ENCODE measurements at regions not wholly inside any gene's neighbourhood (a gene's known extent, or its start where the extent isn't known, plus 50 kb on each side); places are given as distances from the start of the nearest gene placed in this dataset.

- in situ Hi-C loops (cut with HindIII; ENCODE audit: extremely low pct_ligation_motif_present, low pct_unique_long_range_greater_than_20kb) = no loop called here
- Histone ChIP-seq H3K4me3 (replicated peaks in 1 of 3; ENCODE audit: insufficient read depth in 1 of 3, low read depth in 2 of 3, low read length in 3 of 3) (no peak overlapping the region), H3K36me3 (replicated peaks in 1 of 2; ENCODE audit: control insufficient read depth in 1 of 2, insufficient read depth in 2 of 2, low read length in 2 of 2) (no peaks in the 10 kb centered on the region), H3K9me3 (ENCODE audit: low read length) (no peaks in the 10 kb centered on the region), H2AFZ (ENCODE audit: low read length) (no peak overlapping the region), H3K79me2 (ENCODE audit: insufficient read depth, low read length) (no peaks in the 10 kb centered on the region), H3K9ac (ENCODE audit: insufficient read depth, low read depth, low read length) (no peak overlapping the region), H3K27me3 (ENCODE audit: control insufficient read depth in 1 of 2, insufficient read depth in 2 of 2, low read length in 2 of 2) (0 out of 5 replicates have a peak, but pooled peaks cover 0 to 2% of the 10 kb centered on the region in 2 experiments), H3K4me1 (ENCODE audit: insufficient read depth, low read length) (peaks cover 10% of the 10 kb centered on the region), H3K27ac (ENCODE audit: extremely low read length, insufficient read depth, low read length) (no peak overlapping the region), H4K20me1 (ENCODE audit: insufficient read depth, low read length) (no peaks in the 10 kb centered on the region), H3K4me2 (ENCODE audit: low read depth, low read length) (no peak overlapping the region)
- 60% methylated on average over 2 of the region's 2 CpGs for WGBS (ENCODE audit: low lambda C conversion rate)
- FAIRE-seq = no peak
- DNase-seq (ENCODE audit: low spot score) = no peak
- ChIA-PET CTCF (ENCODE audit: low intra/inter-chr PET ratio, low total read pairs) (no interaction called here), POLR2A (no interaction called here)
- BruUV-seq (replicated peaks) = no TSS peak
- ATAC-seq = no peak; the same call in 2 of the 3 replicates
- TF ChIP-seq ZBTB4 (CRISPR knock-in tag; IDR thresholded peaks at IDR 0.05; ENCODE audit: borderline replicate concordance) = no peak
- 0 out of 2 replicates have a peak, but pooled peaks have one; percentile 27 for TF ChIP-seq ZNF317 (CRISPR knock-in tag; IDR thresholded peaks at IDR 0.05)
- TF ChIP-seq ZBTB25 (CRISPR knock-in tag; IDR thresholded peaks at IDR 0.05) = no peak
- no peak for TF ChIP-seq CREBL2 (CRISPR knock-in tag; IDR thresholded peaks at IDR 0.05; ENCODE audit: borderline replicate concordance)
- TF ChIP-seq CEBPB (IDR thresholded peaks at IDR 0.05; ENCODE audit: borderline replicate concordance, low read depth, low read length) = 0 out of 2 replicates have a peak, but pooled peaks have one; percentile 14
- TF ChIP-seq ETV5 (CRISPR knock-in tag; IDR thresholded peaks at IDR 0.05; ENCODE audit: borderline replicate concordance) = no peak
- TF ChIP-seq FOXA3 (CRISPR knock-in tag; IDR thresholded peaks at IDR 0.05) = 0 out of 2 replicates have a peak, but pooled peaks have one; percentile 9
- TF ChIP-seq CEBPG (CRISPR knock-in tag; IDR thresholded peaks at IDR 0.05) = 0 out of 2 replicates have a peak, but pooled peaks have one; percentile 6
- TF ChIP-seq TBX3 (IDR thresholded peaks at IDR 0.05; ENCODE audit: borderline replicate concordance) = no peak
- peak; percentile 38 for TF ChIP-seq HNF4A (CRISPR knock-in tag; IDR thresholded peaks at IDR 0.05)
- intact Hi-C loops (cut with micrococcal nuclease; ENCODE audit: unreplicated experiment) = no loop called here
Measured at GRCh38 chr1:116193768-116194167, 82.6 kb downstream of the MAB21L3 start.
